Caco-2 (cell line): ENCODE measurements at regions not wholly inside any gene's neighbourhood (a gene's known extent, or its start where the extent isn't known, plus 50 kb on each side); places are given as distances from the start of the nearest gene placed in this dataset.

ENCODE experiments used
- BruUV-seq: library from RNA; stranded (reverse); fragments of 400-500 nt; replicated peaks from 2 replicates; lab custom pipeline; 2021; lab: Mats Ljungman, UMichigan
- CTCF ChIA-PET: fragments of 300-600 bp; sonication (Branson Sonifier 250); formaldehyde crosslinking; loops from one replicate; lab custom pipeline; 2022; ENCODE audit warnings: antibody characterized with exemption; lab: Charles Lee
- POLR2A ChIA-PET: fragments of 300-600 bp; sonication (Branson Sonifier 250); formaldehyde crosslinking; loops from one replicate; lab custom pipeline; 2022; ENCODE audit warnings: antibody characterized with exemption; lab: Charles Lee
- DNase-seq, 2 experiments: peaks; one replicate each; pipeline versions ENCODE4 v3.0.0 to v3.0.0-alpha.2; 2020 to 2022
- H3K27me3 ChIP-seq: replicated peaks from 2 replicates; pipeline ENCODE4 v1.6.0; 2011; ENCODE audit warnings: low read length; ENCODE audit not compliant: control insufficient read depth, insufficient read depth
- H3K36me3 ChIP-seq: 2 replicates; pipeline ENCODE4 v1.5.1; 2011; ENCODE audit warnings: low read length; ENCODE audit not compliant: control insufficient read depth, insufficient read depth
- H3K4me1 ChIP-seq: fragments of 250-450 bp; sonication (Bioruptor Pico); 2 replicates; pipeline ENCODE4 v1.5.1; 2020; ENCODE audit warnings: mild to moderate bottlenecking
- H3K4me3 ChIP-seq: 2 replicates; pipeline ENCODE4 v1.5.1; 2011; ENCODE audit warnings: low read depth, mild to moderate bottlenecking, control low read depth, low read length
- H3K9me3 ChIP-seq: fragments of 250-450 bp; sonication (Bioruptor Pico); 2 replicates; pipeline ENCODE4 v1.5.1; 2020; ENCODE audit warnings: mild to moderate bottlenecking, moderate library complexity
- H3K27ac Mint-ChIP-seq: one replicate; pipeline ENCODE4 v1.8.0; 2022; ENCODE audit warnings: mixed read lengths; ENCODE audit not compliant: unreplicated experiment
- H3K27me3 Mint-ChIP-seq: one replicate; pipeline ENCODE4 v1.8.0; 2022; ENCODE audit warnings: mixed read lengths; ENCODE audit not compliant: insufficient read depth, unreplicated experiment
- H3K36me3 Mint-ChIP-seq: one replicate; pipeline ENCODE4 v1.8.0; 2022; ENCODE audit warnings: mild to moderate bottlenecking, mixed read lengths; ENCODE audit not compliant: insufficient read depth, unreplicated experiment
- H3K4me1 Mint-ChIP-seq: one replicate; pipeline ENCODE4 v1.8.0; 2022; ENCODE audit warnings: low read depth, mixed read lengths; ENCODE audit not compliant: unreplicated experiment
- H3K4me3 Mint-ChIP-seq: one replicate; pipeline ENCODE4 v1.8.0; 2022; ENCODE audit warnings: mild to moderate bottlenecking, moderate library complexity, mixed read lengths; ENCODE audit not compliant: unreplicated experiment
- H3K9me3 Mint-ChIP-seq: one replicate; pipeline ENCODE4 v1.8.0; 2022; ENCODE audit warnings: mixed read lengths; ENCODE audit not compliant: unreplicated experiment
- CTCF ChIP-seq, 2 experiments: fragments of 200-600 bp in 1 of 2; IDR thresholded peaks; 1 replicate in 1 of 2; 2 replicates in 1 of 2; pipeline versions ENCODE4 v1.5.1 to v1.8.0; 2011 to 2022; ENCODE audit warnings: antibody characterized with exemption in 1 of 2, control low read depth in 1 of 2, inconsistent platforms in 1 of 2, low read depth in 1 of 2, low read length in 1 of 2, mild to moderate bottlenecking in 1 of 2, moderate library complexity in 1 of 2; ENCODE audit not compliant: insufficient read depth in 1 of 2, severe bottlenecking in 1 of 2, unreplicated experiment in 1 of 2
- intact Hi-C: fragments of 100-400 bp; cut with micrococcal nuclease; formaldehyde crosslinking; loops from one replicate; pipeline ENCODE4 v1.10.0; 2022; ENCODE audit not compliant: unreplicated experiment

- POLR2A ChIA-PET, result no interaction called here
- CTCF ChIA-PET, result no interaction called here
- no peaks in the 10 kb centered on the region for H3K27me3 Mint-ChIP-seq
- TF ChIP-seq CTCF (IDR thresholded peaks at IDR 0.05; ENCODE audit: insufficient read depth in 1 of 2, low read depth in 1 of 2, low read length in 1 of 2, severe bottlenecking in 1 of 2, unreplicated experiment in 1 of 2), result no peak
- no peak overlapping the region for H3K4me3 Mint-ChIP-seq
- H3K4me1 ChIP-seq, result no peaks in the 10 kb centered on the region
- H3K4me1 Mint-ChIP-seq, result no peaks in the 10 kb centered on the region
- DNase-seq, result no peak
- no peak overlapping the region for H3K27ac Mint-ChIP-seq
- intact Hi-C loops, result no loop called here
- H3K27me3 ChIP-seq, result no peaks in the 10 kb centered on the region
- H3K9me3 Mint-ChIP-seq, result no peaks in the 10 kb centered on the region
- no peaks in the 10 kb centered on the region for H3K36me3 ChIP-seq
- no TSS peak for BruUV-seq
- H3K9me3 ChIP-seq, result no peaks in the 10 kb centered on the region
- no peaks in the 10 kb centered on the region for H3K36me3 Mint-ChIP-seq
- no peak overlapping the region for H3K4me3 ChIP-seq
These were observed 66.5 kb downstream of the MRPL14 start for GRCh38 chr6:44060612-44061374.

DNA sequence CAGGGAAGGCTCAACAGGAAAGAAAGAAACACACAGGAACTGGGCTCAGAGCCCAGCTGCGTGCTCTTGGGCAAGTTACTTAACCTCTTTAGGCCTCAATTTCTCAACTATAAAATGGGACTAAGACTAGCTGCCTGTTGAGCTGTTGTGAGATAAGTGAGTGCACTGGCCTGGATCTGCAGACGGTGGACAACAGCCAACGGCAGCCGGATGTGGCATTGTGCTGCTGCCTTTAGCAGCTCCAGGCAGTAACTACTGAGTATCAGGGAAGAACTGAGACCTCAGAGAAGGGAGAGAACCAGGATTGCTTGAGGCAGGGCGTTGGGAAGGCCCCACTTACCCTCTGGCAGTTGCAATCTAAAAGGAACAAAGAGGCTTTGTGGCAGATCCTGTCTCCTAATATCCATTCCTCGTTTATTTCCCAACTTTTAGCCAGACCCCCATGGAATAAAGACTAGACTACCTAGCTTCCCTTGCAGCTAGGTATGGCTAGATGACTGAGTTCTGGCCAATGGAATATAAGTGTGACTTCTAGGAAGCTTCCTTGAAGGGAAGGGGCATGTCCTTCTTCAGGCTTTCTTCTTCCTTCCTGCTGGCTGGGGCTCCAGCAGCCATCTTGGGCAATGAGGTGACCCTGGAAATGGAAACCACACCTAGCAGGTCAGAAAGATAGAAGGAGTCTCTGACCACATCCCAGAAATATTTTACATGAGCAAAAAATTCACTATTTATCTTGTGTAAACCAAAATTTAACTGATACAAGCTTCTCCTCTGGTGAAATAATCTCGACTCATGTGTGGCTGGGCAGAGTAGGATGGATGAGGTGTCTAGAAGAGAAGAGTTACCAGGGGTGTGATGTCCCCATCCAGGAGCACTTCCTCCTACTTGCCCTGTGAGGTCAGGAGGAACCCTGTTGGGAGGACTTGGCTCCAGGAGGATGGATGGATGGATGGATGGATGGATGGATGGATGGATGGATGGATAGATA lies 67.6 kb downstream of the MRPL14 start:
- Histone ChIP-seq H3K4me1 (no peaks in the 10 kb centered on the region), H3K9me3 (no peaks in the 10 kb centered on the region), H3K27me3 (no peaks in the 10 kb centered on the region), H3K36me3 (no peaks in the 10 kb centered on the region), H3K4me3 (no peak overlapping the region)
- ChIA-PET CTCF (no interaction called here), POLR2A (no interaction called here)
- no peaks in the 10 kb centered on the region for H3K27me3 Mint-ChIP-seq
- no peak overlapping the region for H3K4me3 Mint-ChIP-seq
- BruUV-seq, result no TSS peak
- H3K4me1 Mint-ChIP-seq, result no peaks in the 10 kb centered on the region
- TF ChIP-seq CTCF (IDR thresholded peaks at IDR 0.05; ENCODE audit: insufficient read depth in 1 of 2, low read depth in 1 of 2, low read length in 1 of 2, severe bottlenecking in 1 of 2, unreplicated experiment in 1 of 2), result no peak
- H3K9me3 Mint-ChIP-seq, result no peaks in the 10 kb centered on the region
- intact Hi-C loops, result no loop called here
- no peak for DNase-seq
- H3K27ac Mint-ChIP-seq, result no peak overlapping the region
- no peaks in the 10 kb centered on the region for H3K36me3 Mint-ChIP-seq

DNA sequence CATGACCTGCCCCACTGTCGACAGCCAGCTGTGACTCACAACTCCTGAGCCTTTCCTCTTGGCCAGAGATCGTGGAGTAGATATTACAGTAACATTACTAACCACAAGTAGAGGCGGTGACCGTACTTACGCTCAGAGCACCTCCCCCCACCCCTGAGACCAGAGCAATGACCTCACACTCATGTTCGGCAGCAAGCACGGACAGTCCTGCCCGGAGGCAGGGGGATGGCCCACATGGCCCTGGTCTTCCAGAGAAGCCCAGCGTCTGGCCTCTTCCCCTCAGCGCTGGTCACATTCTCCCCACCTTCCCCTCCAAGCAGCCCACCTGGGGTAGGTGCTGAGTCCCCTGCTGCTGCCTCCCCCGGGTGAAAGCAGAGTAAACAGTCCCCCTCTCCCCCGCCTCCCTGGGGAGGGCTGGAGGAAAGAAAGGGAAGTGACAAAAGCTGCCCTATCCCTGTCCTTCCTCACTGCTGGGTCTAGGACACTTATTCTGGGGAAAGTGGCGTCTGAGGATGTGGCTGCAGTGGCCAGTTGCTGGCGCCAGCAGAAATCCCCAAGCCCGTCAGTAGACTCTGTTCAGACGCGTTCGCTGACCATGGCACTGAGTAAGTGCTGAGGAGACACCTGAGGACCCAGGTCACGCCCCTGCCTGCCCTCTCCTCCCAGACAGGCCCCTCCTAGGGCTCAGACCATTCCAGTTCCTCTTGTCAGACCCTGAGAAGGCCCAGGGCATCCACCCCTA lies 68.5 kb downstream of the MRPL14 start:
- DNase-seq, result no peak
- intact Hi-C loops, result no loop called here
- H3K4me1 ChIP-seq, result no peaks in the 10 kb centered on the region
- Mint-ChIP-seq H3K4me3 (no peak overlapping the region), H3K27ac (no peak overlapping the region), H3K27me3 (no peaks in the 10 kb centered on the region), H3K4me1 (no peaks in the 10 kb centered on the region), H3K36me3 (no peaks in the 10 kb centered on the region), H3K9me3 (no peaks in the 10 kb centered on the region)
- H3K9me3 ChIP-seq, result no peaks in the 10 kb centered on the region
- no peak overlapping the region for H3K4me3 ChIP-seq
- POLR2A ChIA-PET, result no interaction called here
- no peaks in the 10 kb centered on the region for H3K27me3 ChIP-seq
- BruUV-seq, result no TSS peak
- CTCF ChIA-PET, result interaction anchor here (1.5 kb wide), 1 partner anchor 20 kb away, joined by 4 read pairs; no protein-coding TSS in a partner anchor
- TF ChIP-seq CTCF (IDR thresholded peaks at IDR 0.05; ENCODE audit: insufficient read depth in 1 of 2, low read depth in 1 of 2, low read length in 1 of 2, severe bottlenecking in 1 of 2, unreplicated experiment in 1 of 2), result no peak
- H3K36me3 ChIP-seq, result no peaks in the 10 kb centered on the region
